B cell (primary cell): ENCODE measurements at regions not wholly inside any gene's neighbourhood (a gene's known extent, or its start where the extent isn't known, plus 50 kb on each side); places are given as distances from the start of the nearest gene placed in this dataset.

Experiments used
- ATAC-seq: fragments of 200-7000 bp; cut with Tn5 transposase; one replicate; pipeline ENCODE4 v1.10.0; 2021; ENCODE audit warnings: low read depth, mild to moderate bottlenecking, moderate number of reproducible peaks, moderate library complexity
- CTCF ChIA-PET: fragments of 350-600 bp; sonication (Branson Sonifier 250); formaldehyde crosslinking; loops from one replicate; lab custom pipeline; 2021; ENCODE audit warnings: antibody characterized with exemption, inconsistent platforms; lab: Charles Lee
- POLR2A ChIA-PET: fragments of 350-600 bp; sonication (Branson Sonifier 250); formaldehyde crosslinking; loops from one replicate; lab custom pipeline; 2021; ENCODE audit warnings: antibody characterized with exemption; lab: Charles Lee
- DNase-seq: peaks from one replicate; pipeline ENCODE4 v3.0.0; 2013
- H2AFZ ChIP-seq: 2 replicates; pipeline ENCODE4 v1.6.1; 2012; ENCODE audit warnings: mild to moderate bottlenecking, low read depth, low read length; ENCODE audit not compliant: insufficient read depth, poor library complexity, severe bottlenecking
- H3K27ac ChIP-seq, 2 donors: 1 replicate in 1 of 2; 2 replicates in 1 of 2; pipeline ENCODE4 v1.5.1; 2012 to 2013; ENCODE audit warnings: low read length in 2 of 2, mild to moderate bottlenecking in 2 of 2, moderate library complexity in 1 of 2
- H3K27me3 ChIP-seq, 4 experiments: fragments of 200-600 bp in 1 of 4; sonication (generic) in 1 of 4; replicated peaks in 1 of 4; 1 replicate in 2 of 4; 2 replicates in 2 of 4; pipeline versions ENCODE4 v1.6.1 to v1.7.0; 2013 to 2016; ENCODE audit warnings: low read length in 3 of 4, mild to moderate bottlenecking in 2 of 4, mixed read lengths in 1 of 4, moderate library complexity in 1 of 4; ENCODE audit not compliant: insufficient read depth in 4 of 4, control insufficient read depth in 3 of 4; ENCODE audit errors: control extremely low read depth in 1 of 4
- H3K36me3 ChIP-seq, 2 experiments: replicated peaks in 1 of 2; 1 replicate in 1 of 2; 2 replicates in 1 of 2; pipeline versions ENCODE4 v1.6.1 to v1.7.1; 2013; ENCODE audit warnings: low read length in 1 of 2; ENCODE audit not compliant: insufficient read depth in 2 of 2, control insufficient read depth in 1 of 2; ENCODE audit errors: control extremely low read depth in 1 of 2, extremely low read depth in 1 of 2
- H3K4me1 ChIP-seq, 2 donors: fragments of 200-600 bp in 1 of 2; sonication (generic) in 1 of 2; 1 replicate in 1 of 2; 2 replicates in 1 of 2; pipeline versions ENCODE4 v1.5.1 to v1.6.1; 2013 to 2017; ENCODE audit warnings: low read length in 2 of 2; ENCODE audit not compliant: control insufficient read depth in 2 of 2, insufficient read depth in 2 of 2
- H3K4me2 ChIP-seq: replicated peaks from 2 replicates; pipeline ENCODE3; 2012; ENCODE audit warnings: mild to moderate bottlenecking, low read depth, low read length; ENCODE audit not compliant: poor library complexity, severe bottlenecking
- H3K4me3 ChIP-seq, 5 experiments: fragments of 200-600 bp in 1 of 5; sonication (generic) in 1 of 5; 1 replicate in 3 of 5; 2 replicates in 2 of 5; pipeline versions ENCODE4 v1.5.1 to v1.7.0; 2011 to 2016; ENCODE audit warnings: low read length in 4 of 5, mild to moderate bottlenecking in 4 of 5, low read depth in 2 of 5, control low read depth in 1 of 5, moderate library complexity in 1 of 5; ENCODE audit not compliant: insufficient read depth in 1 of 5; ENCODE audit errors: control extremely low read depth in 1 of 5, extremely low read depth in 1 of 5
- H3K79me2 ChIP-seq: fragments of 200-600 bp; sonication (generic); one replicate; pipeline ENCODE4 v1.6.0; 2016; ENCODE audit warnings: low read length; ENCODE audit not compliant: control insufficient read depth, insufficient read depth
- H3K9ac ChIP-seq: fragments of 200-600 bp; sonication (generic); 2 replicates; pipeline ENCODE4 v1.6.1; 2017; ENCODE audit warnings: mild to moderate bottlenecking, low read length, moderate library complexity
- H3K9me3 ChIP-seq, 3 donors: one replicate each; pipeline versions ENCODE4 v1.6.1 to v1.7.1; 2013; ENCODE audit warnings: low read length in 2 of 3; ENCODE audit not compliant: control insufficient read depth in 2 of 3, insufficient read depth in 1 of 3; ENCODE audit errors: control extremely low read depth in 1 of 3
- H4K20me1 ChIP-seq: 2 replicates; pipeline ENCODE4 v1.6.0; 2012; ENCODE audit warnings: mild to moderate bottlenecking, low read length; ENCODE audit not compliant: insufficient read depth, control insufficient read depth, poor library complexity, severe bottlenecking
- H3K27ac Mint-ChIP-seq: one replicate; pipeline ENCODE4 v1.8.0; 2021; ENCODE audit warnings: mixed read lengths
- H3K27me3 Mint-ChIP-seq: one replicate; pipeline ENCODE4 v1.8.0; 2021; ENCODE audit warnings: mixed read lengths
- H3K4me1 Mint-ChIP-seq: one replicate; pipeline ENCODE4 v1.8.0; 2021; ENCODE audit warnings: mixed read lengths
- H3K4me3 Mint-ChIP-seq: one replicate; pipeline ENCODE4 v1.8.0; 2021; ENCODE audit warnings: mixed read lengths
- H3K9me3 Mint-ChIP-seq: one replicate; pipeline ENCODE4 v1.8.0; 2022; ENCODE audit warnings: mixed read lengths; ENCODE audit not compliant: insufficient read depth
- CTCF ChIP-seq: fragments of 200-600 bp; IDR thresholded peaks from one replicate; pipeline ENCODE4 v1.8.0; 2022; ENCODE audit warnings: antibody characterized with exemption, mild to moderate bottlenecking
- EZH2 ChIP-seq: IDR thresholded peaks from 2 replicates; pipeline ENCODE4 v1.6.1; 2012; ENCODE audit warnings: borderline replicate concordance, low read depth, mild to moderate bottlenecking, moderate library complexity, low read length; ENCODE audit not compliant: insufficient read depth, poor library complexity, severe bottlenecking
- WGBS: methylation state at CpG from one replicate; pipeline ENCODE4 v1.1.5; 2013; ENCODE audit warnings: missing lambda C conversion rate; ENCODE audit not compliant: insufficient coverage; 5-methylcytosine and 5-hydroxymethylcytosine counted together
- intact Hi-C: fragments of 100-400 bp; cut with micrococcal nuclease; formaldehyde crosslinking; loops from one replicate; pipeline ENCODE4 v1.10.0; 2022

- Histone ChIP-seq H3K9me3 (no peaks in the 10 kb centered on the region), H3K4me3 (no peak overlapping the region), H3K27ac (no peak overlapping the region), H3K9ac (no peak overlapping the region), H3K79me2 (no peaks in the 10 kb centered on the region), H4K20me1 (no peaks in the 10 kb centered on the region), H3K27me3 (no peaks in the 10 kb centered on the region), H2AFZ (no peak overlapping the region), H3K36me3 (no peaks in the 10 kb centered on the region), H3K4me2 (no peak overlapping the region), H3K4me1 (no peaks in the 10 kb centered on the region)
- Mint-ChIP-seq H3K27me3 (no peaks in the 10 kb centered on the region), H3K9me3 (no peaks in the 10 kb centered on the region), H3K27ac (no peak overlapping the region), H3K4me3 (no peak overlapping the region), H3K4me1 (no peaks in the 10 kb centered on the region)
- ATAC-seq (no peak), DNase-seq (no peak)
- ChIA-PET CTCF (no interaction called here), POLR2A (no interaction called here)
- intact Hi-C loops, result no loop called here
- WGBS, result 86% methylated on average over 1 of the region's 2 CpGs
- TF ChIP-seq CTCF, result no peak
- TF ChIP-seq EZH2, result no peak
Observed at GRCh38 chr1:69055194-69055593, 512.5 kb upstream of the LRRC7 start.

GRCh38 chr1:69058454-69058853 is 509.3 kb upstream of the LRRC7 start:
- ChIA-PET CTCF (no interaction called here), POLR2A (no interaction called here)
- Histone ChIP-seq H3K4me2 (no peak overlapping the region), H3K27me3 (no peaks in the 10 kb centered on the region), H3K4me1 (no peaks in the 10 kb centered on the region), H2AFZ (no peak overlapping the region), H3K36me3 (no peaks in the 10 kb centered on the region), H3K9ac (no peak overlapping the region), H3K4me3 (no peak overlapping the region), H3K79me2 (no peaks in the 10 kb centered on the region), H3K9me3 (no peaks in the 10 kb centered on the region), H3K27ac (no peak overlapping the region), H4K20me1 (no peaks in the 10 kb centered on the region)
- WGBS, result 83% methylated on average over 1 of the region's 3 CpGs
- Mint-ChIP-seq H3K9me3 (no peaks in the 10 kb centered on the region), H3K4me1 (no peaks in the 10 kb centered on the region), H3K4me3 (no peak overlapping the region), H3K27me3 (no peaks in the 10 kb centered on the region), H3K27ac (no peak overlapping the region)
- ATAC-seq (no peak), DNase-seq (no peak)
- intact Hi-C loops, result no loop called here
- TF ChIP-seq CTCF (no peak), EZH2 (no peak)
